Neural cell (in vitro differentiated cells): ENCODE measurements at regions not wholly inside any gene's neighbourhood (a gene's known extent, or its start where the extent isn't known, plus 50 kb on each side); places are given as distances from the start of the nearest gene placed in this dataset.

ENCODE experiments used
- CTCF ChIP-seq: fragments of 450-650 bp; IDR thresholded peaks from 2 replicates; pipeline ENCODE4 v1.5.1; 2014; ENCODE audit warnings: antibody characterized with exemption, mild to moderate bottlenecking, moderate library complexity; ENCODE audit not compliant: poor library complexity, severe bottlenecking
- EZH2 ChIP-seq: fragments of 200-600, 300-800 bp; shearing (Covaris generic), sonication (generic); IDR thresholded peaks from 2 replicates; pipeline ENCODE4 v1.6.1; 2014; ENCODE audit warnings: antibody characterized with exemption, low read length, borderline replicate concordance, mild to moderate bottlenecking; ENCODE audit not compliant: insufficient read depth, poor library complexity, severe bottlenecking
- MXI1 ChIP-seq: fragments of 450-650 bp; conservative IDR thresholded peaks from 2 replicates; pipeline ENCODE4 v1.6.1; 2014; ENCODE audit warnings: antibody characterized with exemption, mild to moderate bottlenecking; ENCODE audit not compliant: poor library complexity, severe bottlenecking
- POLR2AphosphoS5 ChIP-seq: IDR thresholded peaks from 2 replicates; pipeline ENCODE4 v1.6.1; 2012
- RAD21 ChIP-seq: fragments of 450-650 bp; conservative IDR thresholded peaks from 2 replicates; pipeline ENCODE4 v1.6.1; 2014; ENCODE audit warnings: antibody characterized with exemption, mild to moderate bottlenecking, moderate library complexity
- REST ChIP-seq: IDR thresholded peaks from 2 replicates; pipeline ENCODE4 v1.6.1; 2012; ENCODE audit warnings: borderline replicate concordance
- SMC3 ChIP-seq: fragments of 450-650 bp; conservative IDR thresholded peaks from 2 replicates; pipeline ENCODE4 v1.6.1; 2014; ENCODE audit warnings: antibody characterized with exemption, mild to moderate bottlenecking, moderate library complexity; ENCODE audit not compliant: poor library complexity

GRCh38 chr5:82925061-82925411, 152.2 kb downstream of the TMEM167A start:
- TF ChIP-seq CTCF (no peak), MXI1 (no peak), EZH2 (no peak), REST (no peak), RAD21 (no peak), POLR2AphosphoS5 (no peak), SMC3 (no peak)
